GM21576 (cell line): ENCODE measurements at regions not wholly inside any gene's neighbourhood (a gene's known extent, or its start where the extent isn't known, plus 50 kb on each side); places are given as distances from the start of the nearest gene placed in this dataset.
"Not testable (repeated sequence)": the region's sequence is repeated elsewhere in the genome, so short reads cannot be mapped to it uniquely, and the experiment has no call there.

Source experiments
- ATAC-seq: cut with Tn5 transposase; IDR thresholded peaks from one replicate; pipeline ENCODE4 v1.9.1; 2021; ENCODE audit warnings: mild to moderate bottlenecking, moderate library complexity; ENCODE audit not compliant: unreplicated experiment

GRCh38 chr7:45259966-45260646 lies 102.5 kb downstream of the RAMP3 start:
- ATAC-seq, result no peak

GRCh38 chr7:45267262-45267661 lies 109.7 kb downstream of the RAMP3 start:
- no peak for ATAC-seq

GRCh38 chr7:45268013-45268412 lies 110.4 kb downstream of the RAMP3 start:
- ATAC-seq, result no peak

GRCh38 chr7:45269192-45269591 lies 111.6 kb downstream of the RAMP3 start:
- no peak for ATAC-seq

GRCh38 chr7:45278763-45279398 lies 121.3 kb downstream of the RAMP3 start:
- ATAC-seq, result no peak

GRCh38 chr7:45289611-45290010 lies 132.0 kb downstream of the RAMP3 start:
- not testable (repeated sequence) for ATAC-seq

GRCh38 chr7:45290880-45291279 lies 133.3 kb downstream of the RAMP3 start:
- no peak for ATAC-seq

- ATAC-seq, result no peak
Observed at GRCh38 chr7:45292481-45292880, 134.9 kb downstream of the RAMP3 start.

GRCh38 chr7:45293295-45293942 lies 135.8 kb downstream of the RAMP3 start:
- no peak for ATAC-seq

GRCh38 chr7:45294559-45294958 lies 137.0 kb downstream of the RAMP3 start:
- ATAC-seq, result no peak

- no peak for ATAC-seq
Observed at GRCh38 chr7:45295222-45295621, 137.6 kb downstream of the RAMP3 start.

- no peak for ATAC-seq
Observed at GRCh38 chr7:45296748-45297147, 139.2 kb downstream of the RAMP3 start.

GRCh38 chr7:45306752-45307305 lies 149.2 kb downstream of the RAMP3 start:
- no peak for ATAC-seq

- no peak for ATAC-seq
Observed at GRCh38 chr7:45311597-45311996, 154.0 kb downstream of the RAMP3 start.

- ATAC-seq, result not testable (repeated sequence)
Observed at GRCh38 chr7:45315512-45315911, 157.9 kb downstream of the RAMP3 start.

GRCh38 chr7:45324683-45325237 lies 167.2 kb downstream of the RAMP3 start:
- no peak for ATAC-seq

- ATAC-seq, result no peak
Observed at GRCh38 chr7:45325378-45325777, 167.8 kb downstream of the RAMP3 start.

- ATAC-seq, result no peak
Observed at GRCh38 chr7:45328403-45328981, 170.9 kb downstream of the RAMP3 start.

- no peak for ATAC-seq
Observed at GRCh38 chr7:45331563-45331962, 174.0 kb downstream of the RAMP3 start.

- not testable (repeated sequence) for ATAC-seq
Observed at GRCh38 chr7:45335024-45335423, 177.4 kb downstream of the RAMP3 start.

- no peak for ATAC-seq
Observed at GRCh38 chr7:45342236-45342635, 184.6 kb downstream of the RAMP3 start.
